ENCODE measurements at regions not wholly inside any gene's neighbourhood (a gene's known extent, or its start where the extent isn't known, plus 50 kb on each side); places are given as distances from the start of the nearest gene placed in this dataset.

GRCh38 chr5:84622461-84622860, 237.8 kb upstream of the EDIL3 start:
- no peaks in the 10 kb centered on the region for H3K9me3 ChIP-seq (ENCODE audit: control insufficient read depth, low read length)
- H3K27ac ChIP-seq (ENCODE audit: low read depth in 1 of 2, low read length in 2 of 2) = no peak overlapping the region
- no peak for DNase-seq
- intact Hi-C loops (cut with DNase I) = no loop called here
- H3K27me3 ChIP-seq (ENCODE audit: control insufficient read depth in 1 of 2, insufficient read depth in 2 of 2, low read length in 1 of 2) = no peaks in the 10 kb centered on the region
- ATAC-seq (ENCODE audit: low FRiP score) = no peak
- no peak overlapping the region for H3K4me3 ChIP-seq (ENCODE audit: low read length in 2 of 2)
- WGBS, 2 donors = 62 to 75% methylated on average over 3 of the region's 3 CpGs
- no peaks in the 10 kb centered on the region for H3K4me1 ChIP-seq (ENCODE audit: control insufficient read depth in 1 of 2, insufficient read depth in 2 of 2, low read length in 2 of 2)
- no peaks in the 10 kb centered on the region for H3K36me3 ChIP-seq (ENCODE audit: control insufficient read depth in 1 of 2, insufficient read depth in 2 of 2, low read length in 1 of 2)

GRCh38 chr5:84618262-84618661, 233.6 kb upstream of the EDIL3 start:
- DNase-seq (no peak), ATAC-seq (ENCODE audit: low FRiP score) (no peak)
- H3K4me3 ChIP-seq (ENCODE audit: low read length in 2 of 2) = no peak overlapping the region
- H3K27me3 ChIP-seq (ENCODE audit: control insufficient read depth in 1 of 2, insufficient read depth in 2 of 2, low read length in 1 of 2) = no peaks in the 10 kb centered on the region
- no peaks in the 10 kb centered on the region for H3K36me3 ChIP-seq (ENCODE audit: control insufficient read depth in 1 of 2, insufficient read depth in 2 of 2, low read length in 1 of 2)
- no peaks in the 10 kb centered on the region for H3K9me3 ChIP-seq (ENCODE audit: control insufficient read depth, low read length)
- WGBS, 2 donors = 17 to 22% methylated on average over 1 of the region's 1 CpG
- intact Hi-C loops (cut with DNase I) = no loop called here
- H3K4me1 ChIP-seq (ENCODE audit: control insufficient read depth in 1 of 2, insufficient read depth in 2 of 2, low read length in 2 of 2) = no peaks in the 10 kb centered on the region
- no peak overlapping the region for H3K27ac ChIP-seq (ENCODE audit: low read depth in 1 of 2, low read length in 2 of 2)

- no peak for DNase-seq
- ATAC-seq (ENCODE audit: low FRiP score) = no peak
- Histone ChIP-seq H3K4me3 (ENCODE audit: low read length in 2 of 2) (no peak overlapping the region), H3K27ac (ENCODE audit: low read depth in 1 of 2, low read length in 2 of 2) (no peak overlapping the region), H3K27me3 (ENCODE audit: control insufficient read depth in 1 of 2, insufficient read depth in 2 of 2, low read length in 1 of 2) (no peaks in the 10 kb centered on the region), H3K4me1 (ENCODE audit: control insufficient read depth in 1 of 2, insufficient read depth in 2 of 2, low read length in 2 of 2) (no peaks in the 10 kb centered on the region), H3K9me3 (ENCODE audit: control insufficient read depth, low read length) (no peaks in the 10 kb centered on the region), H3K36me3 (ENCODE audit: control insufficient read depth in 1 of 2, insufficient read depth in 2 of 2, low read length in 1 of 2) (no peaks in the 10 kb centered on the region)
- WGBS, 2 donors = 28 to 30% methylated on average over 3 of the region's 3 CpGs
- intact Hi-C loops (cut with DNase I) = no loop called here
Measured at GRCh38 chr5:84614906-84615305, 230.2 kb upstream of the EDIL3 start.

- intact Hi-C loops (cut with DNase I) = no loop called here
- no peak for ATAC-seq (ENCODE audit: low FRiP score)
- 75 to 81% methylated on average over 5 of the region's 5 CpGs for WGBS, 2 donors
- no peaks in the 10 kb centered on the region for H3K4me1 ChIP-seq (ENCODE audit: control insufficient read depth in 1 of 2, insufficient read depth in 2 of 2, low read length in 2 of 2)
- no peaks in the 10 kb centered on the region for H3K9me3 ChIP-seq (ENCODE audit: control insufficient read depth, low read length)
- DNase-seq = no peak
- no peaks in the 10 kb centered on the region for H3K36me3 ChIP-seq (ENCODE audit: control insufficient read depth in 1 of 2, insufficient read depth in 2 of 2, low read length in 1 of 2)
- no peaks in the 10 kb centered on the region for H3K27me3 ChIP-seq (ENCODE audit: control insufficient read depth in 1 of 2, insufficient read depth in 2 of 2, low read length in 1 of 2)
- H3K27ac ChIP-seq (ENCODE audit: low read depth in 1 of 2, low read length in 2 of 2) = no peak overlapping the region
- no peak overlapping the region for H3K4me3 ChIP-seq (ENCODE audit: low read length in 2 of 2)
Measured at GRCh38 chr5:84606784-84607183, 222.1 kb upstream of the EDIL3 start.

- WGBS, 2 donors = 60 to 77% methylated on average over 3 of the region's 3 CpGs
- ATAC-seq (ENCODE audit: low FRiP score) (no peak), DNase-seq (no peak)
- H3K9me3 ChIP-seq (ENCODE audit: control insufficient read depth, low read length) = no peaks in the 10 kb centered on the region
- no peak overlapping the region for H3K4me3 ChIP-seq (ENCODE audit: low read length in 2 of 2)
- no peaks in the 10 kb centered on the region for H3K4me1 ChIP-seq (ENCODE audit: control insufficient read depth in 1 of 2, insufficient read depth in 2 of 2, low read length in 2 of 2)
- no peak overlapping the region for H3K27ac ChIP-seq (ENCODE audit: low read depth in 1 of 2, low read length in 2 of 2)
- intact Hi-C loops (cut with DNase I) = no loop called here
- no peaks in the 10 kb centered on the region for H3K27me3 ChIP-seq (ENCODE audit: control insufficient read depth in 1 of 2, insufficient read depth in 2 of 2, low read length in 1 of 2)
- no peaks in the 10 kb centered on the region for H3K36me3 ChIP-seq (ENCODE audit: control insufficient read depth in 1 of 2, insufficient read depth in 2 of 2, low read length in 1 of 2)
Measured at GRCh38 chr5:84605241-84605640, 220.6 kb upstream of the EDIL3 start.

GRCh38 chr5:84603568-84604185, 219.0 kb upstream of the EDIL3 start:
- Histone ChIP-seq H3K36me3 (ENCODE audit: control insufficient read depth in 1 of 2, insufficient read depth in 2 of 2, low read length in 1 of 2) (no peaks in the 10 kb centered on the region), H3K27me3 (ENCODE audit: control insufficient read depth in 1 of 2, insufficient read depth in 2 of 2, low read length in 1 of 2) (no peaks in the 10 kb centered on the region), H3K4me3 (ENCODE audit: low read length in 2 of 2) (no peak overlapping the region), H3K4me1 (ENCODE audit: control insufficient read depth in 1 of 2, insufficient read depth in 2 of 2, low read length in 2 of 2) (no peaks in the 10 kb centered on the region), H3K9me3 (ENCODE audit: control insufficient read depth, low read length) (no peaks in the 10 kb centered on the region), H3K27ac (ENCODE audit: low read depth in 1 of 2, low read length in 2 of 2) (no peak overlapping the region)
- no peak for ATAC-seq (ENCODE audit: low FRiP score)
- intact Hi-C loops (cut with DNase I) = no loop called here
- DNase-seq = peak in 1 of 2 donors; percentile 62
- WGBS, 2 donors = 54 to 55% methylated on average over 3 of the region's 3 CpGs

GRCh38 chr5:84602371-84602771, 217.7 kb upstream of the EDIL3 start:
- no peaks in the 10 kb centered on the region for H3K27me3 ChIP-seq (ENCODE audit: control insufficient read depth in 1 of 2, insufficient read depth in 2 of 2, low read length in 1 of 2)
- no peaks in the 10 kb centered on the region for H3K4me1 ChIP-seq (ENCODE audit: control insufficient read depth in 1 of 2, insufficient read depth in 2 of 2, low read length in 2 of 2)
- 81 to 83% methylated on average over 1 of the region's 1 CpG for WGBS, 2 donors
- ATAC-seq (ENCODE audit: low FRiP score) (no peak), DNase-seq (no peak)
- no peaks in the 10 kb centered on the region for H3K9me3 ChIP-seq (ENCODE audit: control insufficient read depth, low read length)
- intact Hi-C loops (cut with DNase I) = no loop called here
- no peak overlapping the region for H3K4me3 ChIP-seq (ENCODE audit: low read length in 2 of 2)
- H3K27ac ChIP-seq (ENCODE audit: low read depth in 1 of 2, low read length in 2 of 2) = no peak overlapping the region
- no peaks in the 10 kb centered on the region for H3K36me3 ChIP-seq (ENCODE audit: control insufficient read depth in 1 of 2, insufficient read depth in 2 of 2, low read length in 1 of 2)

GRCh38 chr5:84599964-84600363, 215.3 kb upstream of the EDIL3 start:
- DNase-seq = no peak
- ATAC-seq (ENCODE audit: low FRiP score) = no peak
- H3K36me3 ChIP-seq (ENCODE audit: control insufficient read depth in 1 of 2, insufficient read depth in 2 of 2, low read length in 1 of 2) = no peaks in the 10 kb centered on the region
- no peak overlapping the region for H3K27ac ChIP-seq (ENCODE audit: low read depth in 1 of 2, low read length in 2 of 2)
- no peaks in the 10 kb centered on the region for H3K4me1 ChIP-seq (ENCODE audit: control insufficient read depth in 1 of 2, insufficient read depth in 2 of 2, low read length in 2 of 2)
- H3K9me3 ChIP-seq (ENCODE audit: control insufficient read depth, low read length) = no peaks in the 10 kb centered on the region
- intact Hi-C loops (cut with DNase I) = no loop called here
- H3K4me3 ChIP-seq (ENCODE audit: low read length in 2 of 2) = no peak overlapping the region
- 69 to 85% methylated on average over 3 of the region's 3 CpGs for WGBS, 2 donors
- no peaks in the 10 kb centered on the region for H3K27me3 ChIP-seq (ENCODE audit: control insufficient read depth in 1 of 2, insufficient read depth in 2 of 2, low read length in 1 of 2)

- no peak for ATAC-seq (ENCODE audit: low FRiP score)
- Histone ChIP-seq H3K4me1 (ENCODE audit: control insufficient read depth in 1 of 2, insufficient read depth in 2 of 2, low read length in 2 of 2) (no peaks in the 10 kb centered on the region), H3K27me3 (ENCODE audit: control insufficient read depth in 1 of 2, insufficient read depth in 2 of 2, low read length in 1 of 2) (no peaks in the 10 kb centered on the region), H3K4me3 (ENCODE audit: low read length in 2 of 2) (no peak overlapping the region), H3K36me3 (ENCODE audit: control insufficient read depth in 1 of 2, insufficient read depth in 2 of 2, low read length in 1 of 2) (no peaks in the 10 kb centered on the region), H3K9me3 (ENCODE audit: control insufficient read depth, low read length) (no peaks in the 10 kb centered on the region), H3K27ac (ENCODE audit: low read depth in 1 of 2, low read length in 2 of 2) (no peak overlapping the region)
- WGBS, 2 donors = 50 to 62% methylated on average over 2 of the region's 2 CpGs
- intact Hi-C loops (cut with DNase I) = no loop called here
- no peak for DNase-seq
Measured at GRCh38 chr5:84597904-84598303, 213.2 kb upstream of the EDIL3 start.

Measured in aorta (tissue), 5 donors.